HG02884 (cell line): ENCODE measurements at regions not wholly inside any gene's neighbourhood (a gene's known extent, or its start where the extent isn't known, plus 50 kb on each side); places are given as distances from the start of the nearest gene placed in this dataset.
"Not testable (repeated sequence)": the region's sequence is repeated elsewhere in the genome, so short reads cannot be mapped to it uniquely, and the experiment has no call there.

Source experiments
- ATAC-seq: cut with Tn5 transposase; IDR thresholded peaks from one replicate; pipeline ENCODE4 v1.9.1; 2021; ENCODE audit warnings: mild to moderate bottlenecking, moderate library complexity; ENCODE audit not compliant: unreplicated experiment

GRCh38 chr3:124354150-124354549 is 362.2 kb upstream of the ROPN1 start:
- no peak for ATAC-seq

GRCh38 chr3:124358156-124358555 is 366.2 kb upstream of the ROPN1 start:
- no peak for ATAC-seq

- ATAC-seq = no peak
Observed at GRCh38 chr3:124360155-124360554, 368.2 kb upstream of the ROPN1 start.

- ATAC-seq = no peak
Observed at GRCh38 chr3:124360563-124360962, 368.6 kb upstream of the ROPN1 start.

- ATAC-seq = no peak
Observed at GRCh38 chr3:124361566-124361965, 368.7 kb upstream of the UMPS start.

GRCh38 chr3:124362455-124362854 is 367.8 kb upstream of the UMPS start:
- ATAC-seq = no peak

GRCh38 chr3:124363476-124363875 is 366.8 kb upstream of the UMPS start:
- no peak for ATAC-seq

GRCh38 chr3:124364317-124365020 is 365.8 kb upstream of the UMPS start:
- no peak for ATAC-seq

GRCh38 chr3:124366655-124367054 is 363.6 kb upstream of the UMPS start:
- ATAC-seq = not testable (repeated sequence)

- no peak for ATAC-seq
Observed at GRCh38 chr3:124372775-124373174, 357.5 kb upstream of the UMPS start.

- ATAC-seq = peak; percentile 86
Observed at GRCh38 chr3:124373524-124373923, 356.7 kb upstream of the UMPS start.

GRCh38 chr3:124374583-124374982 is 355.7 kb upstream of the UMPS start:
- ATAC-seq = no peak

GRCh38 chr3:124381575-124382333 is 348.5 kb upstream of the UMPS start:
- ATAC-seq = no peak

- no peak for ATAC-seq
Observed at GRCh38 chr3:124383051-124383450, 347.2 kb upstream of the UMPS start.

- ATAC-seq = no peak
Observed at GRCh38 chr3:124383846-124384466, 346.3 kb upstream of the UMPS start.

- no peak for ATAC-seq
Observed at GRCh38 chr3:124384527-124384926, 345.7 kb upstream of the UMPS start.

GRCh38 chr3:124385996-124386395 is 344.3 kb upstream of the UMPS start:
- no peak for ATAC-seq

- ATAC-seq = no peak
Observed at GRCh38 chr3:124386996-124387595, 343.2 kb upstream of the UMPS start.

- ATAC-seq = no peak
Observed at GRCh38 chr3:124391774-124392173, 338.5 kb upstream of the UMPS start.

- no peak for ATAC-seq
Observed at GRCh38 chr3:124393340-124393739, 336.9 kb upstream of the UMPS start.

GRCh38 chr3:124395162-124395561 is 335.1 kb upstream of the UMPS start:
- ATAC-seq = no peak
